Liver (tissue), 7 donors: ENCODE measurements at regions not wholly inside any gene's neighbourhood (a gene's known extent, or its start where the extent isn't known, plus 50 kb on each side); places are given as distances from the start of the nearest gene placed in this dataset.

Experiments
- DNase-seq: peaks from one replicate; pipeline ENCODE4 v3.0.0-alpha.2; 2017; ENCODE audit warnings: low spot score
- H3K27ac ChIP-seq, 2 donors: one replicate each; pipeline ENCODE4 v1.7.0; 2013; ENCODE audit warnings: inconsistent platforms in 2 of 2, low read length in 2 of 2, control low read depth in 1 of 2, low read depth in 1 of 2, mild to moderate bottlenecking in 1 of 2
- H3K27me3 ChIP-seq, 4 donors: one replicate each; pipeline versions ENCODE4 v1.6.1 to v1.7.0; 2013; ENCODE audit warnings: low read length in 3 of 4, inconsistent platforms in 1 of 4, mild to moderate bottlenecking in 1 of 4, moderate library complexity in 1 of 4; ENCODE audit not compliant: control insufficient read depth in 4 of 4, insufficient read depth in 4 of 4
- H3K36me3 ChIP-seq, 4 donors: one replicate each; pipeline versions ENCODE4 v1.6.1 to v1.7.0; 2013; ENCODE audit warnings: low read length in 3 of 4, mild to moderate bottlenecking in 3 of 4, low read depth in 1 of 4, moderate library complexity in 1 of 4; ENCODE audit not compliant: control insufficient read depth in 4 of 4, insufficient read depth in 3 of 4
- H3K4me1 ChIP-seq, 4 donors: one replicate each; pipeline versions ENCODE4 v1.6.1 to v1.7.0; 2013; ENCODE audit warnings: low read length in 3 of 4, mild to moderate bottlenecking in 3 of 4, moderate library complexity in 1 of 4; ENCODE audit not compliant: control insufficient read depth in 4 of 4, insufficient read depth in 4 of 4
- H3K4me3 ChIP-seq, 3 donors: one replicate each; pipeline versions ENCODE4 v1.6.1 to v1.7.0; 2013; ENCODE audit warnings: low read length in 3 of 3, control low read depth in 1 of 3, low read depth in 1 of 3, mild to moderate bottlenecking in 1 of 3
- H3K9ac ChIP-seq, 2 donors: one replicate each; pipeline ENCODE4 v1.7.0; 2013; ENCODE audit warnings: low read length in 2 of 2, mild to moderate bottlenecking in 2 of 2, moderate library complexity in 2 of 2, control low read depth in 1 of 2, low read depth in 1 of 2
- H3K9me3 ChIP-seq, 4 donors: one replicate each; pipeline versions ENCODE4 v1.6.1 to v1.7.0; 2013; ENCODE audit warnings: low read length in 3 of 4; ENCODE audit not compliant: control insufficient read depth in 4 of 4
- EGR1 ChIP-seq, 2 donors: IDR thresholded peaks; 2 replicates each; pipeline ENCODE4 v1.6.1; 2016 to 2018; ENCODE audit warnings: antibody characterized with exemption in 2 of 2, low read depth in 2 of 2
- FOXA1 ChIP-seq: IDR thresholded peaks from 2 replicates; pipeline ENCODE4 v1.6.1; 2016; ENCODE audit warnings: antibody characterized with exemption
- FOXA2 ChIP-seq: IDR thresholded peaks from 2 replicates; pipeline ENCODE4 v1.6.1; 2016; ENCODE audit warnings: antibody characterized with exemption
- HNF4A ChIP-seq, 2 donors: conservative IDR thresholded peaks; 2 replicates each; pipeline ENCODE4 v1.6.1; 2016; ENCODE audit warnings: antibody characterized with exemption in 2 of 2, mild to moderate bottlenecking in 2 of 2
- HNF4G ChIP-seq: IDR thresholded peaks from 2 replicates; pipeline ENCODE4 v1.6.1; 2016; ENCODE audit warnings: antibody characterized with exemption
- JUND ChIP-seq, 2 donors: IDR thresholded peaks; 2 replicates each; pipeline ENCODE4 v1.6.1; 2016; ENCODE audit warnings: antibody characterized with exemption in 2 of 2
- NR2F2 ChIP-seq: IDR thresholded peaks from 2 replicates; pipeline ENCODE4 v1.6.1; 2016; ENCODE audit warnings: antibody characterized with exemption
- RAD21 ChIP-seq, 2 donors: IDR thresholded peaks; 2 replicates each; pipeline ENCODE4 v1.6.1; 2016; ENCODE audit warnings: antibody characterized with exemption in 2 of 2, mild to moderate bottlenecking in 2 of 2
- RXRA ChIP-seq, 2 donors: IDR thresholded peaks; 2 replicates each; pipeline ENCODE4 v1.6.1; 2017 to 2018; ENCODE audit warnings: antibody characterized with exemption in 2 of 2, mild to moderate bottlenecking in 1 of 2
- SP1 ChIP-seq: IDR thresholded peaks from 2 replicates; pipeline ENCODE4 v1.6.1; 2018; ENCODE audit warnings: antibody characterized with exemption, mild to moderate bottlenecking
- TAF1 ChIP-seq: conservative IDR thresholded peaks from 2 replicates; pipeline ENCODE4 v1.6.1; 2016; ENCODE audit warnings: antibody characterized with exemption, mild to moderate bottlenecking
- YY1 ChIP-seq: IDR thresholded peaks from 2 replicates; pipeline ENCODE4 v1.6.1; 2016; ENCODE audit warnings: antibody characterized with exemption, mild to moderate bottlenecking
- WGBS: extraction: QIAGEN DNeasy Blood & Tissue Kit; methylation state at CpG from one replicate; pipeline ENCODE4 v1.1.7; 2013; 5-methylcytosine and 5-hydroxymethylcytosine counted together
- TF ChIP-seq, protein P1 (sequence below): IDR thresholded peaks from 2 replicates; pipeline ENCODE4 v1.6.1; 2016; ENCODE audit warnings: antibody characterized with exemption
- TF ChIP-seq, protein P2 (sequence below): IDR thresholded peaks from 2 replicates; pipeline ENCODE4 v1.6.1; 2016; ENCODE audit warnings: antibody characterized with exemption
- TF ChIP-seq, protein P3 (sequence below): IDR thresholded peaks from 2 replicates; pipeline ENCODE4 v1.6.1; 2016; ENCODE audit warnings: antibody characterized with exemption, mild to moderate bottlenecking
- TF ChIP-seq, protein P4 (sequence below): IDR thresholded peaks from 2 replicates; pipeline ENCODE4 v1.6.1; 2016; ENCODE audit warnings: antibody characterized with exemption
- donor health status: healthy.
- donor health status: healthy.
- donor health status: healthy.
- donor health status: healthy.

GRCh38 chr6:4512051-4512471 is 264.1 kb upstream of the CDYL start:
- H3K9me3 ChIP-seq = no peaks in the 10 kb centered on the region
- no peak overlapping the region for H3K27ac ChIP-seq
- no peaks in the 10 kb centered on the region for H3K4me1 ChIP-seq
- H3K9ac ChIP-seq = no peak overlapping the region
- WGBS = 77% methylated on average over 7 of the region's 7 CpGs
- DNase-seq = no peak
- no peaks in the 10 kb centered on the region for H3K36me3 ChIP-seq
- TF ChIP-seq, protein P1, sequence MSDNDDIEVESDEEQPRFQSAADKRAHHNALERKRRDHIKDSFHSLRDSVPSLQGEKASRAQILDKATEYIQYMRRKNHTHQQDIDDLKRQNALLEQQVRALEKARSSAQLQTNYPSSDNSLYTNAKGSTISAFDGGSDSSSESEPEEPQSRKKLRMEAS = no peak
- H3K27me3 ChIP-seq = peaks cover 0 to 9% (median 0%) of the 10 kb centered on the region in 4 donors
- H3K4me3 ChIP-seq = no peak overlapping the region

DNA sequence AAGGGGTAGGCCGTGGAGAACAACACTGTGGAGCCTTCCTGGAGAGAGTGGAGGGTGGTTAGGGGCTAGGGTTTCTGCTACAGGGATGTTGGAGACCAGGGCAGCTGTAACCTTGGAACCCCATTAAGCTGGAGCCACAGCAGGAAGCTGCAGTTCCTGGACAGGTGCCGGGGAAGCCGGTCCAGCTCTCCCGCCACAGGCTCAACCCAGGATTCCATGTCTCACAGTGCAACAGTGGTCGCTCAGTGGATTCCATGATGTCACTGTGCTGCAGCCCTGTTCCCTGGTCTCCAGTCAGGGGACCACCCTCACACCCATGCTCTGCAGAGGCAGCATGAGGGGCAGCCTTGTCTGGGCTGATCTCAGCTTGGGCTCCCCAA is 264.6 kb upstream of the CDYL start:
- no peak overlapping the region for H3K27ac ChIP-seq
- no peaks in the 10 kb centered on the region for H3K9me3 ChIP-seq
- no peaks in the 10 kb centered on the region for H3K4me1 ChIP-seq
- no peak overlapping the region for H3K4me3 ChIP-seq
- H3K36me3 ChIP-seq = no peaks in the 10 kb centered on the region
- peaks cover 0 to 6% (median 0%) of the 10 kb centered on the region in 4 donors for H3K27me3 ChIP-seq
- WGBS = 80% methylated on average over 5 of the region's 5 CpGs
- DNase-seq = no peak
- no peak overlapping the region for H3K9ac ChIP-seq
- TF ChIP-seq FOXA1 = no peak
- TF ChIP-seq, protein P2, sequence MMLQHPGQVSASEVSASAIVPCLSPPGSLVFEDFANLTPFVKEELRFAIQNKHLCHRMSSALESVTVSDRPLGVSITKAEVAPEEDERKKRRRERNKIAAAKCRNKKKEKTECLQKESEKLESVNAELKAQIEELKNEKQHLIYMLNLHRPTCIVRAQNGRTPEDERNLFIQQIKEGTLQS = no peak

DNA sequence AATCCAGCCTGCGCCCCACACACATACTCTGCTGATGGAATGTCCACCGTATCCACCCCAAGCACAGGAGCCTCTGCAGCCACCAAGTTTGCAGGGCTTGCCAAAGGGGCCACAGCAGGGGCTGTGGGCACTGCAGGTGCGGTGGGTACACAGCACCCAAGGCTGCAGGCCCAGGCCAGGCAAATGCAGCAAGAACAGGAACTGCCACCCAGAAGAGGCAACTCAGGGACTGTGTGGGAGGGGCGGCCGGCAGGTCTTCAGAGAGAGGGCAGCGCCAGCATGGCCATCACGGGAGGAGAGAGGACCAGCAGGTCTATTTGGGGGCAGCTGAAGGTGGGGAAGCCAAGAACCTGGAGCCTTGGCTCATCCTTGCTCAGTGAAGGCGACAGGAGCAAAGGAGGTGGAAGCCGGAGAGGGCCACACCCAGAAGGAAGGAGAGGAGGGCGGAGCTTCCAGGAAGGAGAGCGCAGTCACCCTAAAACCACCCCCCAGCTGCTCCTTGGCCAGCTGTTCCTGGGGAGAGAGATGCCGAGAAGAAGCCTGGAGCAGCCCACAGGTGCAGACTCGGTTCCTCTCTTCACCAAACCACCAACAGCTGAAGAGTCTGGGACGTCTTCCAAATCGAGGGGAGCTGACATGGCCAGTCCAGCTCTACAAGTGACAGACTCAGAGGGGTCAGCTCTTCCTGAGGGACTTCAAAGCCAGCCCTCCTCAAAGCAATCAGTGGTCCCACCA is 265.1 kb upstream of the CDYL start:
- Histone ChIP-seq H3K9ac (no peak overlapping the region), H3K27me3 (peaks cover 0 to 6% (median 0%) of the 10 kb centered on the region in 4 donors), H3K4me1 (no peaks in the 10 kb centered on the region), H3K27ac (no peak overlapping the region), H3K36me3 (no peaks in the 10 kb centered on the region), H3K9me3 (no peaks in the 10 kb centered on the region), H3K4me3 (no peak overlapping the region)
- WGBS = 84% methylated on average over 15 of the region's 15 CpGs
- DNase-seq = no peak
- TF ChIP-seq RXRA (IDR thresholded peaks at IDR 0.05) (no peak), SP1 (no peak), TAF1 (no peak), FOXA2 (no peak), RAD21 (IDR thresholded peaks at IDR 0.05) (no peak), FOXA1 (no peak), NR2F2 (no peak), YY1 (no peak), JUND (IDR thresholded peaks at IDR 0.05) (no peak), EGR1 (IDR thresholded peaks at IDR 0.05; ENCODE audit: low read depth in 2 of 2) (no peak), HNF4A (conservative IDR thresholded peaks at IDR 0.05) (no peak), HNF4G (no peak)
- TF ChIP-seq, protein P3, sequence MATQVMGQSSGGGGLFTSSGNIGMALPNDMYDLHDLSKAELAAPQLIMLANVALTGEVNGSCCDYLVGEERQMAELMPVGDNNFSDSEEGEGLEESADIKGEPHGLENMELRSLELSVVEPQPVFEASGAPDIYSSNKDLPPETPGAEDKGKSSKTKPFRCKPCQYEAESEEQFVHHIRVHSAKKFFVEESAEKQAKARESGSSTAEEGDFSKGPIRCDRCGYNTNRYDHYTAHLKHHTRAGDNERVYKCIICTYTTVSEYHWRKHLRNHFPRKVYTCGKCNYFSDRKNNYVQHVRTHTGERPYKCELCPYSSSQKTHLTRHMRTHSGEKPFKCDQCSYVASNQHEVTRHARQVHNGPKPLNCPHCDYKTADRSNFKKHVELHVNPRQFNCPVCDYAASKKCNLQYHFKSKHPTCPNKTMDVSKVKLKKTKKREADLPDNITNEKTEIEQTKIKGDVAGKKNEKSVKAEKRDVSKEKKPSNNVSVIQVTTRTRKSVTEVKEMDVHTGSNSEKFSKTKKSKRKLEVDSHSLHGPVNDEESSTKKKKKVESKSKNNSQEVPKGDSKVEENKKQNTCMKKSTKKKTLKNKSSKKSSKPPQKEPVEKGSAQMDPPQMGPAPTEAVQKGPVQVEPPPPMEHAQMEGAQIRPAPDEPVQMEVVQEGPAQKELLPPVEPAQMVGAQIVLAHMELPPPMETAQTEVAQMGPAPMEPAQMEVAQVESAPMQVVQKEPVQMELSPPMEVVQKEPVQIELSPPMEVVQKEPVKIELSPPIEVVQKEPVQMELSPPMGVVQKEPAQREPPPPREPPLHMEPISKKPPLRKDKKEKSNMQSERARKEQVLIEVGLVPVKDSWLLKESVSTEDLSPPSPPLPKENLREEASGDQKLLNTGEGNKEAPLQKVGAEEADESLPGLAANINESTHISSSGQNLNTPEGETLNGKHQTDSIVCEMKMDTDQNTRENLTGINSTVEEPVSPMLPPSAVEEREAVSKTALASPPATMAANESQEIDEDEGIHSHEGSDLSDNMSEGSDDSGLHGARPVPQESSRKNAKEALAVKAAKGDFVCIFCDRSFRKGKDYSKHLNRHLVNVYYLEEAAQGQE = no peak
- TF ChIP-seq, protein P1 = no peak
- TF ChIP-seq, protein P2 = no peak
- TF ChIP-seq, protein P4, sequence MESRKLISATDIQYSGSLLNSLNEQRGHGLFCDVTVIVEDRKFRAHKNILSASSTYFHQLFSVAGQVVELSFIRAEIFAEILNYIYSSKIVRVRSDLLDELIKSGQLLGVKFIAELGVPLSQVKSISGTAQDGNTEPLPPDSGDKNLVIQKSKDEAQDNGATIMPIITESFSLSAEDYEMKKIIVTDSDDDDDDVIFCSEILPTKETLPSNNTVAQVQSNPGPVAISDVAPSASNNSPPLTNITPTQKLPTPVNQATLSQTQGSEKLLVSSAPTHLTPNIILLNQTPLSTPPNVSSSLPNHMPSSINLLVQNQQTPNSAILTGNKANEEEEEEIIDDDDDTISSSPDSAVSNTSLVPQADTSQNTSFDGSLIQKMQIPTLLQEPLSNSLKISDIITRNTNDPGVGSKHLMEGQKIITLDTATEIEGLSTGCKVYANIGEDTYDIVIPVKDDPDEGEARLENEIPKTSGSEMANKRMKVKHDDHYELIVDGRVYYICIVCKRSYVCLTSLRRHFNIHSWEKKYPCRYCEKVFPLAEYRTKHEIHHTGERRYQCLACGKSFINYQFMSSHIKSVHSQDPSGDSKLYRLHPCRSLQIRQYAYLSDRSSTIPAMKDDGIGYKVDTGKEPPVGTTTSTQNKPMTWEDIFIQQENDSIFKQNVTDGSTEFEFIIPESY = no peak
